Nephron progenitor cell (in vitro differentiated cells): ENCODE measurements at regions not wholly inside any gene's neighbourhood (a gene's known extent, or its start where the extent isn't known, plus 50 kb on each side); places are given as distances from the start of the nearest gene placed in this dataset.

Experiments used
- DNase-seq: peaks from one replicate; pipeline ENCODE4 v3.0.0; 2021
- H3K27ac Mint-ChIP-seq: 2 replicates; pipeline ENCODE4 v1.8.0; 2021; ENCODE audit warnings: mild to moderate bottlenecking, moderate library complexity, mixed read lengths
- H3K27me3 Mint-ChIP-seq: 2 replicates; pipeline ENCODE4 v1.8.0; 2021; ENCODE audit warnings: mild to moderate bottlenecking, low read depth, mixed read lengths; ENCODE audit not compliant: poor library complexity
- H3K36me3 Mint-ChIP-seq: 2 replicates; pipeline ENCODE4 v1.8.0; 2021; ENCODE audit warnings: low read depth, mixed read lengths
- H3K4me1 Mint-ChIP-seq: 2 replicates; pipeline ENCODE4 v1.8.0; 2021; ENCODE audit warnings: mixed read lengths
- H3K4me3 Mint-ChIP-seq: 2 replicates; pipeline ENCODE4 v1.8.0; 2021; ENCODE audit warnings: mild to moderate bottlenecking, moderate library complexity, mixed read lengths
- H3K9me3 Mint-ChIP-seq: 2 replicates; pipeline ENCODE4 v1.8.0; 2021; ENCODE audit warnings: mild to moderate bottlenecking, moderate library complexity, mixed read lengths
- CTCF ChIP-seq: fragments of 200-600 bp; sonication (generic); IDR thresholded peaks from 2 replicates; pipeline ENCODE4 v1.5.0; 2021; ENCODE audit warnings: antibody characterized with exemption

- no peak overlapping the region for H3K27ac Mint-ChIP-seq
- H3K36me3 Mint-ChIP-seq, result peaks cover 5% of the 10 kb centered on the region
- peaks cover 74% of the 10 kb centered on the region for H3K9me3 Mint-ChIP-seq
- no peaks in the 10 kb centered on the region for H3K27me3 Mint-ChIP-seq
- DNase-seq, result no peak
- H3K4me1 Mint-ChIP-seq, result no peaks in the 10 kb centered on the region
- H3K4me3 Mint-ChIP-seq, result no peak overlapping the region
- TF ChIP-seq CTCF, result no peak
Observed at GRCh38 chrX:36504625-36505024, 503.5 kb upstream of the FAM47C start.

GRCh38 chrX:36508042-36508441, 500.1 kb upstream of the FAM47C start:
- H3K36me3 Mint-ChIP-seq, result peaks cover 2% of the 10 kb centered on the region
- H3K9me3 Mint-ChIP-seq, result peaks cover 56% of the 10 kb centered on the region
- DNase-seq, result no peak
- no peak overlapping the region for H3K27ac Mint-ChIP-seq
- H3K4me3 Mint-ChIP-seq, result no peak overlapping the region
- H3K4me1 Mint-ChIP-seq, result no peaks in the 10 kb centered on the region
- no peaks in the 10 kb centered on the region for H3K27me3 Mint-ChIP-seq
- no peak for TF ChIP-seq CTCF

- TF ChIP-seq CTCF, result no peak
- no peaks in the 10 kb centered on the region for H3K27me3 Mint-ChIP-seq
- no peak for DNase-seq
- H3K27ac Mint-ChIP-seq, result no peak overlapping the region
- H3K36me3 Mint-ChIP-seq, result peaks cover 5% of the 10 kb centered on the region
- H3K9me3 Mint-ChIP-seq, result peaks cover 68% of the 10 kb centered on the region
- no peaks in the 10 kb centered on the region for H3K4me1 Mint-ChIP-seq
- no peak overlapping the region for H3K4me3 Mint-ChIP-seq
Observed at GRCh38 chrX:36510736-36511135, 497.4 kb upstream of the FAM47C start.

- H3K36me3 Mint-ChIP-seq, result no peaks in the 10 kb centered on the region
- peaks cover 27% of the 10 kb centered on the region for H3K9me3 Mint-ChIP-seq
- H3K4me1 Mint-ChIP-seq, result no peaks in the 10 kb centered on the region
- H3K27ac Mint-ChIP-seq, result no peak overlapping the region
- DNase-seq, result no peak
- H3K27me3 Mint-ChIP-seq, result no peaks in the 10 kb centered on the region
- H3K4me3 Mint-ChIP-seq, result no peak overlapping the region
- no peak for TF ChIP-seq CTCF
Observed at GRCh38 chrX:36528661-36529060, 479.5 kb upstream of the FAM47C start.

GRCh38 chrX:36534900-36535299, 473.3 kb upstream of the FAM47C start:
- no peak for DNase-seq
- no peak overlapping the region for H3K27ac Mint-ChIP-seq
- no peak for TF ChIP-seq CTCF
- no peak overlapping the region for H3K4me3 Mint-ChIP-seq
- peaks cover 4% of the 10 kb centered on the region for H3K27me3 Mint-ChIP-seq
- peaks cover 27% of the 10 kb centered on the region for H3K9me3 Mint-ChIP-seq
- no peaks in the 10 kb centered on the region for H3K36me3 Mint-ChIP-seq
- H3K4me1 Mint-ChIP-seq, result no peaks in the 10 kb centered on the region

- H3K36me3 Mint-ChIP-seq, result no peaks in the 10 kb centered on the region
Observed at GRCh38 chrX:36543499-36543898, 464.7 kb upstream of the FAM47C start.

More at GRCh38 chrX:36543499-36543898, 464.7 kb upstream of the FAM47C start:
- no peak for TF ChIP-seq CTCF
- H3K4me1 Mint-ChIP-seq, result peaks cover 11% of the 10 kb centered on the region
- no peak overlapping the region for H3K4me3 Mint-ChIP-seq
- DNase-seq, result no peak
- H3K9me3 Mint-ChIP-seq, result peaks cover 42% of the 10 kb centered on the region
- no peak overlapping the region for H3K27ac Mint-ChIP-seq
- H3K27me3 Mint-ChIP-seq, result no peaks in the 10 kb centered on the region
